ENCODE measurements at regions not wholly inside any gene's neighbourhood (a gene's known extent, or its start where the extent isn't known, plus 50 kb on each side); places are given as distances from the start of the nearest gene placed in this dataset.
A peak's percentile ranks its signal among the peaks of the same experiment; 100 is the strongest.

- WGBS (ENCODE audit: insufficient coverage) = 96% methylated on average over 6 of the region's 8 CpGs
- H3K36me3 ChIP-seq (ENCODE audit: control insufficient read depth, insufficient read depth, low read length) = no peaks in the 10 kb centered on the region
- H3K4me3 ChIP-seq (ENCODE audit: low read depth, low read length) = no peak overlapping the region
- no peaks in the 10 kb centered on the region for H3K9me3 ChIP-seq (ENCODE audit: control insufficient read depth, insufficient read depth, low read length)
- DNase-seq (ENCODE audit: low read depth in 4 of 6, low spot score in 6 of 6) = no peak
- no peaks in the 10 kb centered on the region for H3K4me1 ChIP-seq (ENCODE audit: control insufficient read depth, insufficient read depth, low read length)
- no peaks in the 10 kb centered on the region for H3K27me3 ChIP-seq (ENCODE audit: control insufficient read depth, insufficient read depth, low read length)
- no peak overlapping the region for H3K27ac ChIP-seq (ENCODE audit: low read depth, low read length)
These were observed 269.8 kb upstream of the PWP1 start for GRCh38 chr12:107415834-107416233.

GRCh38 chr12:107417004-107417403 lies 268.6 kb upstream of the PWP1 start:
- DNase-seq (ENCODE audit: low read depth in 4 of 6, low spot score in 6 of 6) = no peak
- no peaks in the 10 kb centered on the region for H3K36me3 ChIP-seq (ENCODE audit: control insufficient read depth, insufficient read depth, low read length)
- no peaks in the 10 kb centered on the region for H3K4me1 ChIP-seq (ENCODE audit: control insufficient read depth, insufficient read depth, low read length)
- WGBS (ENCODE audit: insufficient coverage) = 92% methylated on average over 3 of the region's 5 CpGs
- H3K4me3 ChIP-seq (ENCODE audit: low read depth, low read length) = no peak overlapping the region
- H3K9me3 ChIP-seq (ENCODE audit: control insufficient read depth, insufficient read depth, low read length) = no peaks in the 10 kb centered on the region
- H3K27ac ChIP-seq (ENCODE audit: low read depth, low read length) = no peak overlapping the region
- H3K27me3 ChIP-seq (ENCODE audit: control insufficient read depth, insufficient read depth, low read length) = no peaks in the 10 kb centered on the region

GRCh38 chr12:107418981-107419380 lies 266.6 kb upstream of the PWP1 start:
- H3K4me1 ChIP-seq (ENCODE audit: control insufficient read depth, insufficient read depth, low read length) = no peaks in the 10 kb centered on the region
- H3K36me3 ChIP-seq (ENCODE audit: control insufficient read depth, insufficient read depth, low read length) = no peaks in the 10 kb centered on the region
- DNase-seq (ENCODE audit: low read depth in 4 of 6, low spot score in 6 of 6) = no peak
- no peaks in the 10 kb centered on the region for H3K27me3 ChIP-seq (ENCODE audit: control insufficient read depth, insufficient read depth, low read length)
- H3K4me3 ChIP-seq (ENCODE audit: low read depth, low read length) = no peak overlapping the region
- H3K9me3 ChIP-seq (ENCODE audit: control insufficient read depth, insufficient read depth, low read length) = no peaks in the 10 kb centered on the region
- H3K27ac ChIP-seq (ENCODE audit: low read depth, low read length) = no peak overlapping the region

GRCh38 chr12:107423531-107423930 lies 262.1 kb upstream of the PWP1 start:
- Histone ChIP-seq H3K36me3 (ENCODE audit: control insufficient read depth, insufficient read depth, low read length) (no peaks in the 10 kb centered on the region), H3K4me3 (ENCODE audit: low read depth, low read length) (no peak overlapping the region), H3K27me3 (ENCODE audit: control insufficient read depth, insufficient read depth, low read length) (no peaks in the 10 kb centered on the region), H3K4me1 (ENCODE audit: control insufficient read depth, insufficient read depth, low read length) (peaks cover 9% of the 10 kb centered on the region), H3K27ac (ENCODE audit: low read depth, low read length) (no peak overlapping the region), H3K9me3 (ENCODE audit: control insufficient read depth, insufficient read depth, low read length) (no peaks in the 10 kb centered on the region)
- DNase-seq (ENCODE audit: low read depth in 4 of 6, low spot score in 6 of 6) = no peak
- 68% methylated on average over 5 of the region's 5 CpGs for WGBS (ENCODE audit: insufficient coverage)

GRCh38 chr12:107429006-107429705 lies 256.4 kb upstream of the PWP1 start:
- H3K4me3 ChIP-seq (ENCODE audit: low read depth, low read length) = no peak overlapping the region
- no peaks in the 10 kb centered on the region for H3K9me3 ChIP-seq (ENCODE audit: control insufficient read depth, insufficient read depth, low read length)
- peaks cover 9% of the 10 kb centered on the region for H3K4me1 ChIP-seq (ENCODE audit: control insufficient read depth, insufficient read depth, low read length)
- H3K27me3 ChIP-seq (ENCODE audit: control insufficient read depth, insufficient read depth, low read length) = no peaks in the 10 kb centered on the region
- H3K27ac ChIP-seq (ENCODE audit: low read depth, low read length) = no peak overlapping the region
- H3K36me3 ChIP-seq (ENCODE audit: control insufficient read depth, insufficient read depth, low read length) = no peaks in the 10 kb centered on the region
- WGBS (ENCODE audit: insufficient coverage) = 81% methylated on average over 6 of the region's 7 CpGs
- no peak for DNase-seq (ENCODE audit: low read depth in 4 of 6, low spot score in 6 of 6)

- Histone ChIP-seq H3K27ac (ENCODE audit: low read depth, low read length) (no peak overlapping the region), H3K27me3 (ENCODE audit: control insufficient read depth, insufficient read depth, low read length) (no peaks in the 10 kb centered on the region), H3K36me3 (ENCODE audit: control insufficient read depth, insufficient read depth, low read length) (no peaks in the 10 kb centered on the region), H3K9me3 (ENCODE audit: control insufficient read depth, insufficient read depth, low read length) (no peaks in the 10 kb centered on the region), H3K4me3 (ENCODE audit: low read depth, low read length) (no peak overlapping the region), H3K4me1 (ENCODE audit: control insufficient read depth, insufficient read depth, low read length) (no peaks in the 10 kb centered on the region)
- DNase-seq (ENCODE audit: low read depth in 4 of 6, low spot score in 6 of 6) = no peak
- WGBS (ENCODE audit: insufficient coverage) = no CpG with 5 or more reads among the region's 1 CpG
These were observed 253.7 kb upstream of the PWP1 start for GRCh38 chr12:107431942-107432341.

- no peaks in the 10 kb centered on the region for H3K9me3 ChIP-seq (ENCODE audit: control insufficient read depth, insufficient read depth, low read length)
- no peaks in the 10 kb centered on the region for H3K4me1 ChIP-seq (ENCODE audit: control insufficient read depth, insufficient read depth, low read length)
- peak in 1 of 6 donors; percentile 60 for DNase-seq (ENCODE audit: low read depth in 4 of 6, low spot score in 6 of 6)
- H3K27me3 ChIP-seq (ENCODE audit: control insufficient read depth, insufficient read depth, low read length) = no peaks in the 10 kb centered on the region
- no CpG with 5 or more reads among the region's 3 CpGs for WGBS (ENCODE audit: insufficient coverage)
- H3K27ac ChIP-seq (ENCODE audit: low read depth, low read length) = no peak overlapping the region
- no peaks in the 10 kb centered on the region for H3K36me3 ChIP-seq (ENCODE audit: control insufficient read depth, insufficient read depth, low read length)
- H3K4me3 ChIP-seq (ENCODE audit: low read depth, low read length) = no peak overlapping the region
These were observed 250.5 kb upstream of the PWP1 start for GRCh38 chr12:107435072-107435471.

- Histone ChIP-seq H3K27me3 (ENCODE audit: control insufficient read depth, insufficient read depth, low read length) (no peaks in the 10 kb centered on the region), H3K36me3 (ENCODE audit: control insufficient read depth, insufficient read depth, low read length) (no peaks in the 10 kb centered on the region), H3K4me1 (ENCODE audit: control insufficient read depth, insufficient read depth, low read length) (no peaks in the 10 kb centered on the region), H3K9me3 (ENCODE audit: control insufficient read depth, insufficient read depth, low read length) (no peaks in the 10 kb centered on the region), H3K27ac (ENCODE audit: low read depth, low read length) (no peak overlapping the region), H3K4me3 (ENCODE audit: low read depth, low read length) (no peak overlapping the region)
- no CpG with 5 or more reads among the region's 2 CpGs for WGBS (ENCODE audit: insufficient coverage)
- peak in 1 of 6 donors; percentile 62 for DNase-seq (ENCODE audit: low read depth in 4 of 6, low spot score in 6 of 6)
These were observed 250.1 kb upstream of the PWP1 start for GRCh38 chr12:107435520-107435919.

- no peak overlapping the region for H3K27ac ChIP-seq (ENCODE audit: low read depth, low read length)
- DNase-seq (ENCODE audit: low read depth in 4 of 6, low spot score in 6 of 6) = no peak
- H3K4me3 ChIP-seq (ENCODE audit: low read depth, low read length) = no peak overlapping the region
- H3K36me3 ChIP-seq (ENCODE audit: control insufficient read depth, insufficient read depth, low read length) = no peaks in the 10 kb centered on the region
- H3K27me3 ChIP-seq (ENCODE audit: control insufficient read depth, insufficient read depth, low read length) = no peaks in the 10 kb centered on the region
- WGBS (ENCODE audit: insufficient coverage) = 100% methylated on average over 1 of the region's 5 CpGs
- no peaks in the 10 kb centered on the region for H3K4me1 ChIP-seq (ENCODE audit: control insufficient read depth, insufficient read depth, low read length)
- no peaks in the 10 kb centered on the region for H3K9me3 ChIP-seq (ENCODE audit: control insufficient read depth, insufficient read depth, low read length)
These were observed 249.2 kb upstream of the PWP1 start for GRCh38 chr12:107436376-107436775.

- no peak overlapping the region for H3K4me3 ChIP-seq (ENCODE audit: low read depth, low read length)
- H3K4me1 ChIP-seq (ENCODE audit: control insufficient read depth, insufficient read depth, low read length) = no peaks in the 10 kb centered on the region
- H3K27ac ChIP-seq (ENCODE audit: low read depth, low read length) = no peak overlapping the region
- H3K36me3 ChIP-seq (ENCODE audit: control insufficient read depth, insufficient read depth, low read length) = no peaks in the 10 kb centered on the region
- no peaks in the 10 kb centered on the region for H3K27me3 ChIP-seq (ENCODE audit: control insufficient read depth, insufficient read depth, low read length)
- 71% methylated on average over 1 of the region's 4 CpGs for WGBS (ENCODE audit: insufficient coverage)
- no peak for DNase-seq (ENCODE audit: low read depth in 4 of 6, low spot score in 6 of 6)
- H3K9me3 ChIP-seq (ENCODE audit: control insufficient read depth, insufficient read depth, low read length) = no peaks in the 10 kb centered on the region
These were observed 248.8 kb upstream of the PWP1 start for GRCh38 chr12:107436836-107437235.

Measured in spinal cord (tissue), 9 donors.